HG03457 (cell line): ENCODE measurements at regions not wholly inside any gene's neighbourhood (a gene's known extent, or its start where the extent isn't known, plus 50 kb on each side); places are given as distances from the start of the nearest gene placed in this dataset.
"Not testable (repeated sequence)": the region's sequence is repeated elsewhere in the genome, so short reads cannot be mapped to it uniquely, and the experiment has no call there.

Experiments used
- ATAC-seq: cut with Tn5 transposase; IDR thresholded peaks from one replicate; pipeline ENCODE4 v1.9.1; 2021; ENCODE audit warnings: moderate number of reproducible peaks; ENCODE audit not compliant: unreplicated experiment

DNA sequence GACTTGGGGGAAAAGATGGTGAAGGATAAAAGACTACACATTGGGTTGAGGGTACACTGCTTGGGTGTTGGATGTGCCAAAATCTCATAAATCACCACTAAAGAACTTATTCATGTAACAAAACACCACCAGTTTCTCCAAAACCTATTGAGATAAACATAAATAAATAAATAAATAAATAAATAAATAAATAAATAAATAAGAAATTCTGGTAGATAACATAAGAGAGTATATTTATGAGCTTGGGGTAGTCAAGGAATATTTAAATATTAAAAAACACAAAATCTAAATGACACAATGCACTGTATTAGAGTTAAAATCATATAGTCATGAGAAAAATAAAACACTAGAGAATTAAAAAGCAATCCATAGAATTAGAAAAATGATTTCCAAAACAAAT lies 333.5 kb upstream of the NRG3 start:
- no peak for ATAC-seq

DNA sequence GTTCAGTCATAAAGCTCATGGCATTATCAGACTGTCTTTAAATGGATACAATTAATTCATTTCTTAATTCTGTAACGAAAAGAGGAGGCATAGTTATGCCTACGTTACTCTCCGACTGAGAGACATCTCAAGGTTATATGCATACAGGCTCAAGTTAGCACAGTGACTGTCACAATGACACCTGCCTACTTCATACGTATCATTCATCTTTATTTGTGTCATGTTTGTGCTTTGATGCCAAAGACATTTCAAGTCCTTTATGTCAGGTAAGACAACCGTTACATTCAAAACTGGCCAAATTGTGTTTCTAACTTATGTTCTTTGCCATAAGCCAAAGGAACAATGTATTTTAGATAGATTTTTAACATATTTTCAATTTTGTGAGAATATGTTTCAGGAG lies 328.8 kb upstream of the NRG3 start:
- no peak for ATAC-seq

DNA sequence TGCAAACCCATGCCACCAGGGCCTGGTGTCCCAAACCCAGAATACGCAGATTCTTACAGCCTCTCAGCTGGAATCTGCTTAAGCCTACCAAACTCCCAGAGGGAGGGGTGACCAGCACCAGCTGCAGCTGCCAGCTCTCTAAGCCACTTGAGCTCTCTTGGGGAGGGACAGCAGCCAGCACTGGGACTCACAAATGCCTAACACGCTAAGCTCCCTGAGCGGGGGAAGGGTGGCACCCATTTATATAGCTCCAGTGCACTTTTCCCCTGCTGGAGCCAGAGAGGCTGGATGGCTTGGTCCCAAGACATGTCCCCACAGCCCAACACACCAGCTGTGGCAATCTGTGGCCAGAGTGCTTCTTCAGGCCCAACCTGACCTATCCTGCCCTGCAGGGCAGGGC lies 326.8 kb upstream of the NRG3 start:
- no peak for ATAC-seq

DNA sequence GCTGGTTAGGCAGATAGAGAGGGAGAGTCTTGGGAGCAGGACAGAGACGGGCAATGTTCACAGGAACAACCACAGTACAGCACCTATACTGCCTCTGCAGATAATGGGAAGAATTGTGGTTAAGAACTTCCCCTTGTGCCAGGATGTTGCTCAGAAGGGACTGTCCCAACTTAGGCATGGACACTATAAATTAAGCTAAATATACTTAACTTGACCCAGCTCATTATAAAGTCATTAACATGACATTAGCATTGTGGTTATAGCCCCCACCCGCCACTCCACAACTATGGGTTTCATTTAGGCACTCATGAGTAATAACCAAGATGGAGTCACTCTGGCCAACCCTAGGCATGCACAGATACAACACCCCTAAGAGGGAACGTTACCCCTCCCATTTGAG lies 310.9 kb upstream of the NRG3 start:
- ATAC-seq: no peak

DNA sequence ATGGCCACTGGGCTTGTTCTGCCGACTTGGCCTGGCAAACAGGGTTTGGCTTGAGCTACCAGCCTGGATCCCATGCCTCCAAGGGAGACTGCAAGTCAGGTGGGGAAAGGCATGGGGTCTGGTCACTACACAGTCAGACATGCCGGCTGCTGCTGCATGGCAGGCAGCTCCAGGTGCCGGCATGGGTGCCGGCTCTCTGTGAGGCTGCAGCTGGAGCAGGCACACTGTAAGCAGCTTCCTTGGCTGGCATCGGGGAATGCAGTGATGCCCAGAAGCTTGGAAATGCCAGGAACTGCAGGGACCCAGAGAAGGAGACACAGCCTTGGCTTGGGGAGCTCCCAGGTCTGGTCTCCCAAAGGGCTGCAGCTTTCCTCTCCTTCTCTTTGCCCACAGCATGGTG lies 305.5 kb upstream of the NRG3 start:
- no peak for ATAC-seq

DNA sequence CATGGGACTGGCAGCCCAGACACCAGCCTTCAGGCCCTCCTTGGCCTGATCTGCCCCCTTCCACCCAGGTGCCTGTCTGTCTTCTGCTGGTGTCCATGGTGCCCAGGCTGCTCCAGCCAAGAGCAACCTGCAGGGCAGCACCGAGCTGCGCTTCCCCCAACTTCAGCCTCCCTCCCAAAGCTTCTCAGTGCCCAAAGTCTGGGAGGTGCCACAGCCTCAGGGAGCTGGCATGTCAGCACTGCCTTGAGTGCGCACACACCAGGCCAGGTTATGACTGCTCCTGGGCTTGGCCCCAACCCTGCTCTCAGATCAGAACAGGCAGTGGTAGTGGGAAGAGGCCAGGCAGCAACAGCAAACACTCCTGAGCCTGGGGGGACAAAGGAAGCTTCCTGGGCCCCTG lies 304.6 kb upstream of the NRG3 start:
- no peak for ATAC-seq

DNA sequence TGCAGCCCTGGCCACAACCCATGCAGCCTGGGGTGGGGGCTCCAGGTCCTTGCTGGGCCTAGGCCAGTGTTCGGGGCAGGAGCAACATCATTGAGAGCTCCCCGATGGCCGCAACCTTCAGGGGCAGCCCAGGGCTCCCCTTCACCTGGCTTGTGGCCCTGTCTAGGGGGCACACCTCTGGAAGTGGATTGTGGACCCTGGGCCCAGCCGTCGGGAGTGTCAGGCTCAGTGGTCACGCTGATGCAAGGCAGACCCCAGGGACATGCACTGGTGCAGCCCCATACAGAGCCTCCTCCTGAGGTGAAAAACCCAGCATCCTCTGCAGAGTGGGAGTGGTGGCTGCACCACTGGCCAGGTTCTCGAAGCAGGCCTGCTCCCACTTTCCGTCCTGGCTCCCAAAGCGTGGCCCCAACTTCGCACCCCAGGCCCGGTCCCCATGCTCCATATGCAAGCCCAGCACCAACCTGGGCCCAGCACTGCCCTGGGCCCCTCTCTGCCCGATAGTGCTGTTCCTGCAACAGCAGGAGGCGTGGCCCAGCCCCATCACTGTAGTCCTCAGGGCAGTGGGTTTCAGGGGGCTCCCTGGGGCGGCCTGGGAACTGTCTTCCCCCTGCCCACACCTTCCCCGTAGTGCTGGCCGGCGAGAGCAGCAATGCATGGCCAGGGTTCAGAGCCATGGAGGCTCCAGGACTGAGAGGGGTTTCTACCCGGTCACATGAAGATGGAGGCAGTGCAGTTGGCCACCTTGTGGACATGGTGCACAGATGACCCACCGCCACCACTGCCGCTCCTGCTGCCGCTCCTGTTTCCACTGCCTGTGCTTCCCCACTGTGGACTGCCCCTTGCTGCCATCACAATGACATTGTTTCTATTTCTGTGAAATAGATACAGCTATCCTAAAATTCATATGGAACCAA lies 303.9 kb upstream of the NRG3 start:
- ATAC-seq: no peak

DNA sequence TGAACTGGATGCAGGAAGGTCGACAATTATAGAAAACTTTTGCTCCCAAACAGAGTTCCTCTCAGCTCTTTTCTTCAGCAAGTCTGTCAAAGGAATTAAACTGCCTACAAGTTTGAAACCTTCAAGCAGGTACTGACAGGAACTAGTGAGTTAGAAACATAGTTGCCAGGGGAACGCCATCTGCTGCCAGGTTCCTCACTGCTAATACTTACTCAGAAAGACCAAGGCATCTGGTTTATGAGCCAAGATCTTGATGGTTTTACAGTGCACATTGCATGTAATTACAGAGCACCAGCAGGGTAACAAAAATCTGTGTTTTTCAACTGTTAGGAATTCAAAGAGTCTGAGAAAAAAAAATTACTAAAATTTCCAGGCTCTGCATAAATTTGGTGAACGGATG lies 300.0 kb upstream of the NRG3 start:
- no peak for ATAC-seq

DNA sequence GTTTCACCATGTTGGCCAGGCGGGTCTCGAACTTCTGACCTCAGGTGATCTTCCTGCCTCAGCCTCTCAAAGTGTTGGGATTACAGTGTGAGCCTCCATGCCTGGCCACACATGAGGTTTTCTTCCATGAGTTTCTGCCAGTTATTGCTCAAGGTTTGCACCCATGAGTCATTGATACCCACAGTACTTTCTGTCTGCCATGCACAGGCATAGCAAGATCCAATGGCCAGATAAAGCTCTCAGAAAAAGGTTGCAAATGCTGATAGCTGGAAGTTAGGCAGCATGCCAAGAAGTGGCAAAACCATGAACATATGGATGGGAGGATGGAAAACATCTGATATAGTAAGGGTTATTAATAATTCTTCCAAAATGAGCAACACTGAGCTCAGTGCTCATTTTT lies 298.7 kb upstream of the NRG3 start:
- ATAC-seq: no peak

DNA sequence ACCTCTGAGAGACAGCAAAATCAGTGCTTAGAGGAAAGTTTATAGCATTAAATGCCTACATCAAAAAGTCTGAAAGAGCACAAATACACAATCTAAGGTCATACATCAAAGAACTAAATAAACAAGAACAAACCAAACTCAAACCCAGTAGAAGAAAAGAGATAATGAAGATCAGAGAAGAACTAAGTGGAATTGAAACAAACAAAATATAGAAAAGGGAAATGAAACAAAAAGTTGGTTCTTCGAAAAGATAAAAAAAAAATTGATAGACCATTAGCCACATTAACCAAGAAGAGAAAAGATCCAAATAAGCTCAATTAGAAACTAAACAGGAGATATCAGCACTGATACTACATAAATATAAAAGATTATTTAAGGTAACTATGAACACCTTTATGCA lies 280.0 kb upstream of the NRG3 start:
- ATAC-seq: no peak

DNA sequence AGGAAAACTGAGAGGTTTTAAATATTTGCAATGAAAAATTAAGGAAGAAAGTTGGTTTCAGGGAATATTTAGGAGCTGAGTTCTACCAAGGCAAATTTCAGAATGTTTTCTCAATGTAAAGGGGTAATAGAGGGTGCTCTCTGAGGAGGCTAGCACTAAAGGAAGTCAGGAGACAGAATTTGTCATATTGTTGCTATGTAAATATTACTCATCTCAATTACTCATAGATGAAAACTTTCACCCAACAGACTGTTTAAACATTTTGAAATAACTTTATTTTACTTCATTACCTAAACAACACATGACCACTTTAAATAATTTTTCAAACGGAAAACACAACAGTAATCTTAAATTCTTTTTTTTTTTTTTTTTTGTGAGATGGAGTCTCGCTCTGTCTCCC lies 274.8 kb upstream of the NRG3 start:
- no peak for ATAC-seq

DNA sequence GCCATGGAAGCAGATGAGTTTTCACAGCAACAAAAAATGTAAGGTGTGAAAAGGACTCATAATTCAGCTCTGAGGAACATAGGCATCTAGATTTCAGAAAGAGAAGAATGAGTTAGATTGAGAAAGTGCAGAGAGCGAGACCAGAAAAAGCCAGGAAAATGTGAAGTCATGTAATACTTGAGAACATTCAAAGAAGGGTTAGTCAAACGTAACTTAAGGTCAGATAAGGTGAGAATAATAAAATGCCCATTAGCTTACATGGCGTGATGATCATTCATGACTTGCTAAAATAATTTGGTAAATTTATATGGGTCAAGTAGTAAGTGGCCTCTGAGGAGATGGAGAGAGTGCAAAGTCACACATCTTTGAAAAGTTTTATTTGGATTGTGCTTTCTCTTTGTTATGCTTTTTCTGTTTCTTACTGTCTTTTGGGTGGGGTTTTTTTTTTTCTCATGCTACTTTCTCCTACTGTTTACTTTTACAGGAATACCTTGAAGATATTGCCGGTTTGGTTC lies 271.8 kb upstream of the NRG3 start:
- ATAC-seq: no peak

DNA sequence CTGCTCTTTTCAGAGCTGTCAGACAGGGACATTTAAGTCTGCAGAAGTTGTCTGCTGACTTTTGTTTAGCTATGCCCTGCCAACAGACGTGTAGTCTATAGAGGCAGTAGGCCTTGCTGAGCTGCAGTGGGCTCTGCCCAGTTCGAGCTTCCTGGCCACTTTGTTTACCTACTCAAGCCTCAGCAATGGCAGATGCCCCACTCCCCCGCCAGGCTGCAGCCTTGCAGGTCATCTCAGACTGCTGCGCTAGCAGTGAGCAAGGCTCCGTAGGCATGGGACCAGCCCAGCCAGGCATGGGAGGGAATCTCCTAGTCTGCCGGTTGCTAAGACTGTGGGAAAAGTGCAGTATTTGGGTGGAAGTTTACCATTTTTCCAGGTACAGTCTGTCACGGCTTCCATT lies 230.5 kb upstream of the NRG3 start:
- ATAC-seq: not testable (repeated sequence)

DNA sequence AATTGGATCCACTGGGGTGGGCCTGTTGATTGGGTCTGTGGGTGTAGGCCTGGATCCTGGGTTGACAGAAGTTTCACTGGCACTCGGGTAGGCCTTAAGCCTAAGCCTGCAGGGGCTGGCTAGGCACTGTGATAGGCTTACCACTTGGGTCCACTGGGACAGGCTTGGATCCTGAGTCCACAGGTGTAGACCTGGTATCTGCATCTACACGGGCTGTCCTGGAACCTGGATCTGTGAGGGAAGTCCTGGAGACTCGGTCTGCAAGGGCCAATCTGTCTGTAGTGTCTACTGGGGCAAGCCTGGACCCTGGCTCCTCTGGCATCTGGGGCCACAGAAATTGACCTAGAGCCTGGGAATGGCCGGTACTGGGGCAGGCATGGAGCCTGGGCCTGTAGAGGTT lies 219.0 kb upstream of the NRG3 start:
- no peak for ATAC-seq

DNA sequence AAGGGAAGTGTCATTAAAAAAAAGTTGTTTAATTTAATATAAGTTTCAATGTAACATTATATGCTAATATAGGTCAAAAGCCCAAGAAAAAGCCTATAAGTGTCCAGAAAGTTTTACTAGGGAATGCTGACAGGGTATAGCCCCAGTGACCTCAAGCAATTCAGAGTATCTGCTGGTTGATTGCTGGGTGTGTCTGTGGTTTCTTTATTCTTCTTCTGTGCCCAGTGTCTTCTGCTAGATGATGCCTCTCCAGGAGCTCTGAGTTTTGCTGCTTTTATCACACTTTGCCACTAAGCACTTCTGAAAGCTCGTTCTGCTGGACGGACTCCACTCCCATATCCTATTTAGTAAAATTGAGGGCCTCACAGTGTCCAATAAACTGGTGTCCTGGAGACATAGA lies 212.2 kb upstream of the NRG3 start:
- no peak for ATAC-seq

DNA sequence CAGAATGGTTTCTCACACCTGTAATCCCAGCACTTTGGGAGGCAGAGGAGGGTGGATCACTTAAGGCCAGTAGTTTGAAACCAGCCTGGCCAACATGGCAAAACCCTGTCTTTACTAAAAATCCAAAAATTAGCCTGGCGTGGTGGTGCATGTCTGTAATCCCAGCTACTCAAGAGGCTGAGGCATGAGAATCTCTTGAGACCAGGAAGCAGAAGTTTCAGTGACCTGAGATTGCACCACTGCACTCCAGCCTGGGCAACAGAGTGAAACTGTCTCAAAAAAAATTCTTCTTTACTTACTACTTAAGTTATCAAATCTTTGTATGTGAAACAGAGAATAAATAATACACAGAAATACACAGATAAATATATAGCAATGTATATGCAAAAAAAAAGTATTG lies 210.2 kb upstream of the NRG3 start:
- not testable (repeated sequence) for ATAC-seq

DNA sequence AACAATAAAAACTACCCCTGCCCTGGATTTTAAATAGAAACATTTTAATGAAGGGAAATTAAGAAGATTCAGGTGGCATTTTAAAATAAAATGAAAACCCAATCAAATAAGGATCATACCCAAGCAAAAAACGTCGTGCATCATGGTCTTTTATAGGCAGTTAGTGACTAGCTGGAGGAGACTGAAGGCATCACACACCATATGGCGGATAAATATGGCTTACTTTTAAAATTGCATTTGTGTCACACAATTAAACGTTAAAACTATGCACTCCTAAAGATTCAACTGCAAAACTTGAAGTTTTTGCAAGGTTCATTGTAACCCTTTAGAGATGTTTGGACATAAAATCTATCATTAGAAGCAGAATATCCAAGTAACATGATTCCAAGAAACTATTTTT lies 200.1 kb upstream of the NRG3 start:
- no peak for ATAC-seq

DNA sequence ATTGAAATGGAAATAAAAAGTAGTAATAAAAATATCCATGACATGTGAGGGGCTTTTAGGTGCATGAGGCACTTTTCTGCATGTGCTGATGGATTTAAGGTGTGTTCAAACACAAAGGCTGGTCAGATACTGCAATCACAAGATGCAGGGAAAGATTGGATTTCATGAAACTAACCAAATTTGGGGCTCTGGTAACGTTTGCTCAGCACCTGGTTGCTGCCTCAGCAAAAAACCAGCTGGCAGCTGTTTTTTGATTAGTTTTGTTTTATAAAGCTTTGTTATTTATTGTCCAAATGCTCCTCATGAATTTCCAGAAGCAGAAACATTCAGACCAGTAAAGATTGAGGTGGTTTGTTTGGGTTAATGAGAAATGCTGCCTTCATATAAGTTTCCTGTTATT lies 195.7 kb upstream of the NRG3 start:
- no peak for ATAC-seq

DNA sequence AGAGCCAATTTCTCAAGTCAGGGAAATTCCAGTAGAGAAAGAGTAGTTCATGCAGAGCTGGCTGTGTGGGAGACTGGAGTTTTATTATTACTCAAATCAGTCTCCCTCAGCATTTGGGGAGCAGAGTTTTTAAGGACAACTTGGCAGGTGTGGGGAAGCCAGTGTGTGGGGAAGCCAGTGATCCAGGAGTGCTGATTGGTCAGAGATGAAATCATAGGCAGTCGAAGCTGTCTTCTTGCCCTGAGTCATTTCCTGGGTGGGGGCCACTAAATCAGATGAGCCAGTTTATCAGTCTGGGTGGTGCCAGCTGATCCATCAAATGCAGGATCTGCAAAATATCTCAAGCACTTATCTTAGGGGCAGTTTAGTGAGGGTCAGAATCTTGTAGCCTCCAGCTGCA lies 194.6 kb upstream of the NRG3 start:
- ATAC-seq: no peak

DNA sequence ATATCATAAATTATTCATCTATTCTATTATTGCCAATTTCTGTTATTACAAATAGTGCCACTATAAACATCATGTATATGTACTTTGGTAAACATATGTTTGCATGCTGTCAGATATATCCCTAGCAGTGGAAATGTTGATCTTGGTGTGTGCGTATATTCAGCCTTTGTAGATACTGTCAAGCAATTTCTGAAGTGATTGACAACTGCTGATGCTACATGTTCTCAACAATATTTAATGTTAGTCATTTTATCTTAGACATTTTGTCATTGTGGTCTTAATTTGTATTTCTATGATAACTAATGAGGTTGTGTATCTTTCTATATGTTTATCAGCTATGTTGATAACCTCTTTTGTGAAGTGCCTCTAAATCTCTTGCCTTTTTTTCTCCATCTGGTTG lies 186.5 kb upstream of the NRG3 start:
- no peak for ATAC-seq

DNA sequence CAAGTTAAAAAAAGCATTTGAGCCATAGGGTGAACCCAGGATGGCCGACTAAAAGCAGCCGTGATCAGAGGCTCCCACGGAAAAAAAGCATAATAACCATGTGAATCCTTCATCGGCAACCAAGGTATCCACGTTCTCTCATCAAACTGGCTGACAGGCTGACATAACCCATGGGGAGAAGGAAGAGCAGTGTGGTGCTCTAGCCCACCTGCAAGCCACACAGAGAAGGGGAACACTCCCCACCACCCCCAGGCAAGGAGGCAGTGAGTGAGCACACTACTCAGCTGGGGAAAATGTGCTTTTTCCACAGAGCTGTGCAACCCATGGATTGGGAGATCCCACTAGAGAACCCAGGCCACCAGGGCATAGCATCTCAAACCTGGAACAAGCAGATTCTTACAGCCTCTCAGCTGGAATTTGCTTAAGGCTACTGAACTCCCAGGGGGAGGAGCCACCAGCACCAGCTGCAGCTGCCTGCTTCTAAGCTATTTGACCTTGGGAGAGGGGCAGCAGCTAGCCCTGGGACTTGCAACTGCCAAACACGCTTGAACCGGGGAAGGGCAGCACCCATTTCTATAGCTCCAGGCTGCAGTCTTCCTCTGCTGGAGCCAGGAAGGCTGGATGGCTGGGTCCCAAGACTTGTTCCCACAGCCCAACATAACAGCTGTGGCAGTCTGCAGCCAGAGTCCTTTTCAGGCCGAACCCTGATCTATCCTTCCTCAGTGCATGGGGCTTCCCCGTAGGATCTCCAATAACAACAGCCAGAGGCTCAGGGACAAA lies 178.2 kb upstream of the NRG3 start:
- no peak for ATAC-seq

DNA sequence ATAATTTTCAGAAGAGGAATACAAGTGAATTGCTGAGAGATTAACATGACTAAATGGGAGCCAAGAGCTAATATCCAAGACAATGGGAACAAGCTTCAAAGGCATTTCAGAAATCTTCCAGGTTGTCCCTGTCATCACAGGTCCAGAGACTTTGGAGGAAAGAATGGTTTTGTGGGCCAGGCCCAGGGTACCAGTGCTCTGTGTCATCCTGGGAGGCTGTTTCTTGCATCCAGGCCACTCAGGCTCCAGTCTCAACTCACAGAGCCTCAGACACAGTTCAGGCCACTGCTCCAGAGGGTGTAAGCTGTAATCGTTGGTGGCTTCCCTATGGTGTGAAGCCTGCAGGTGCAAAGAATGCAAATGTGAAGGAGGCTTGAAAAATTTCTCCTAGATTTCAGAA lies 170.4 kb upstream of the NRG3 start:
- ATAC-seq: no peak
